ENCODE measurements at regions not wholly inside any gene's neighbourhood (a gene's known extent, or its start where the extent isn't known, plus 50 kb on each side); places are given as distances from the start of the nearest gene placed in this dataset.
"Not testable (repeated sequence)": the region's sequence is repeated elsewhere in the genome, so short reads cannot be mapped to it uniquely, and the experiment has no call there.

- DNase-seq, result not testable (repeated sequence)
These were observed 87.5 kb downstream of the MRPL57 start for GRCh38 chr13:21263909-21264308.

- DNase-seq, result not testable (repeated sequence)
These were observed 92.0 kb downstream of the MRPL57 start for GRCh38 chr13:21268485-21268884.

DNA sequence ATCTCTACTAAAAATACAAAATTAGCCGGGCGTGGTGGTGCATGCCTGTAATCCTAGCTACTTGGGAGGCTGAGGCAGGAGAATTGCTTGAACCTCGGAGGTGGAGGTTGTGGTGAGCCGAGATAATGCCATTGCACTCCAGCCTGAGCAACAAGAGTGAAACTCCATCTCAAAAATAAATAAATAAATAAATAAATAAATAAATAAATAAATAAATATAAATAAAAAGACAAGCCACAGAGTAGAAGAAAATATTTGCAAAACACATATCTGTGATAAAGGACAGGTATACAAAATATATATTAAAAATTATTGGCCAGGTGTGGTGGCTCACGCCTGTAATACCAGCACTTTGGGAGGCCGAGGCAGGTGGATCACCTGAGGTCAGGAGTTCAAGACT, 96.0 kb downstream of the MRPL57 start:
- DNase-seq, result not testable (repeated sequence)

- DNase-seq, result not testable (repeated sequence)
These were observed 98.0 kb downstream of the MRPL57 start for GRCh38 chr13:21274457-21274856.

- DNase-seq, result no peak
These were observed 105.6 kb downstream of the MRPL57 start for GRCh38 chr13:21282065-21282464.

GRCh38 chr13:21287331-21287907, 111.0 kb downstream of the MRPL57 start:
- DNase-seq, result no peak

DNA sequence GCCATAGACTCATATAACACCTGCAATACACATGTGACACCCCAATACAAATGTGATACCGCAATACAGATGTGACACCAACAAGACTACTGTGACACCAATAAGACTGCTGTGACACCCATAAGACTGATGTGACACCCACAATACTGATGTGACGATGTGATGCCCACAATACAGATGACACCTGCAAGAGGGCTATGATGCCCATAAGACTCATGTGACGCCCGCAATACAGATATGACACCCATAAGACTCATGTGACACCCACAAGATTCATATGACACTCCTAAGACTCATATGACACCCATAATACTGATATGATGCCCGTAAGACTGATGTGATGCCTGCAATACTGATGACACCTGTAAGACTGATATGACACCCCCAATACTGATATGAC, 113.0 kb downstream of the MRPL57 start:
- DNase-seq, result no peak

GRCh38 chr13:21290442-21291002, 114.1 kb downstream of the MRPL57 start:
- not testable (repeated sequence) for DNase-seq

GRCh38 chr13:21291840-21292239, 115.4 kb downstream of the MRPL57 start:
- no peak for DNase-seq

DNA sequence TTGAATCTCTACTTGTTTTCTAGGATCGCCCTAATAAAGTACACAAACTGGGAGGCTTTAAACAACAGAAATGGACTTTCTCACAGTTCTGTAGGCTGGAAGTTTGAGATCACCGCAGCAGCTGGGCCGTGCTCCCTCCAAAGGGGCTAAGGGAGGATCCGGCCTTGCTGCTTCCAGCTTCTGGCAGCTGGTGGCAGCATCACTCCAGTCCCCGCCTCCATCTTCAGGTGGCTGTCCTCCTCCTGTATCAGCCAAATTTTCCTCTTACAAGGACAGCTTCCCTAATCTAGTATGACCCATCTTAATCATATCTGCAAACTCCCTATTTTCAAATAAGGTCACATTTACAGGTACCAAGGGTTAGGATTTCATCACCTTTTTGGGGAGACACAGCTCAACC, 120.5 kb downstream of the MRPL57 start:
- peak; percentile 30 to 48 for DNase-seq

- no peak for DNase-seq
These were observed 121.0 kb downstream of the MRPL57 start for GRCh38 chr13:21297447-21297846.

- peak; percentile 85 to 87 for DNase-seq
These were observed 121.7 kb downstream of the MRPL57 start for GRCh38 chr13:21297914-21298831.

DNA sequence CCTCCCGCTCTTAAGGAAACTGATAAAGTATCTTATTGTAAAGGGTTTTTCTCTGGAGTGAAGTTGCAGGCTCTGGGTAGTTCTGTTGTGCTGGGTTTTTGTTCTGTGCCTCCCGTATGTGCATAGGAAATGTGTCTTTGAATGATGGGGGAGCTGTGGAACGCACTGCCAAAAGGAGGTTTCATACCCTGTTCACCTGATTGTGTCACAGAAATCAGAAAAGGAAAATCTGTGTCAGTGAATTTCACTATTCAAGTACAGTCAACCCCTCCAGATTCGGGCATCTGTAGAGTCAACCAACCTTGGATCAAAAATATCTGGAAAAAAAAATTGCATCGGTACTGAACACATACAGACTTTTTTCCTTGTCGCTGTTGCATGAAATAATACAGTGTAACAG, 127.8 kb downstream of the MRPL57 start:
- DNase-seq, result no peak

- DNase-seq, result not testable (repeated sequence)
These were observed 130.0 kb downstream of the MRPL57 start for GRCh38 chr13:21306300-21307073.

- DNase-seq, result not testable (repeated sequence)
These were observed 130.7 kb downstream of the MRPL57 start for GRCh38 chr13:21307158-21307557.

- no peak for DNase-seq
These were observed 132.4 kb downstream of the MRPL57 start for GRCh38 chr13:21308906-21309305.

- DNase-seq, result no peak
These were observed 133.2 kb downstream of the MRPL57 start for GRCh38 chr13:21309542-21310172.

DNA sequence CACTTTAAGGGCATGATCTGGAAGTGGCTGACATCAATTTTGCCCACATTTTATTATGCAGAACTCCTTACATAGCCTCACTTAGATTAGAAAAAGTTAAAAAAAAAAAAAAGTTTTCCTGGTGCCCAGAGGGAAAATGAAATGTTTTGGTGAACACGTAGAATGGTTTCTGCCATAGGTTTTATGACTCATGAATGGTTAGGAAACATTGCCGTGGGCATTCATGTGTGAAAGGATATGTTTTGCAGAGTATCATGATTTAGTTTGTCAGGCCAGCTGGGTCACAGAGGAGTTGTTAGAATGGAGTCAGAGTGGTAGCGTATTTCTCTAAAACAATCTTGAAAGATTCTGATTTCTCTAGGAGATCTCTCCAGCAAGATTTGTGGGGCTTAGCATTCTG, 133.8 kb downstream of the MRPL57 start:
- DNase-seq, result no peak

DNA sequence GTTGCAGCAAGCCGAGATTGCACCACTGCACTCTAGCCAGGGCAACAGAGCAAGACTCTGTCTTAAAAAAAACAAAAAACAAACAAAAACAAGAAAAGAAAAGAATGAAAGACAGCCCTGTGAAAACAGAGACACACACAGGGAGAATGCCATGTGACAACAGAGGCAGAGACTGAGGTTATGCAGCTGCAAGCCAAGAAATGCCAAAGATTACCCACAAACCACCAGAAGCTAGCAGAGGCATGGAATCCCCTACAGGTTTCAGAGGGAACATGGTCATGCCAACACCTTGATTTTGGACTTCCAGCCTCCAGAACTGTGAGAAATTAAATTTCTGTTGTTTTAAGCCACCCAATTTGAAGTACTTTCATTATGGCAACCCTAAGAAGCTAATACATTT, 138.5 kb downstream of the MRPL57 start:
- DNase-seq, result not testable (repeated sequence)

- DNase-seq, result no peak
These were observed 139.9 kb downstream of the MRPL57 start for GRCh38 chr13:21316376-21316775.

- no peak for DNase-seq
These were observed 140.1 kb downstream of the ZDHHC20 start for GRCh38 chr13:21318891-21319532.
